H1 (cell line): ENCODE measurements at regions not wholly inside any gene's neighbourhood (a gene's known extent, or its start where the extent isn't known, plus 50 kb on each side); places are given as distances from the start of the nearest gene placed in this dataset.

ENCODE experiments used
- CHD2 ChIP-seq: IDR thresholded peaks from 2 replicates; pipeline ENCODE4 v1.6.1; 2012; ENCODE audit warnings: low read length, improper control_type of control experiment
- EP300 ChIP-seq, 2 experiments: IDR thresholded peaks; 1 replicate in 1 of 2; 2 replicates in 1 of 2; pipeline ENCODE4 v1.6.1; 2011 to 2012; ENCODE audit warnings: low read depth in 2 of 2, low read length in 2 of 2, mild to moderate bottlenecking in 2 of 2, borderline replicate concordance in 1 of 2, inconsistent platforms in 1 of 2, moderate library complexity in 1 of 2
- EZH2 ChIP-seq: fragments of 200-600 bp; sonication (generic); IDR thresholded peaks from 2 replicates; pipeline ENCODE4 v1.7.1; 2012; ENCODE audit warnings: low read depth, mild to moderate bottlenecking, moderate library complexity, low read length, inconsistent platforms; ENCODE audit not compliant: severe bottlenecking
- JUND ChIP-seq: IDR thresholded peaks from 2 replicates; pipeline ENCODE4 v1.6.1; 2011; ENCODE audit warnings: mild to moderate bottlenecking, improper control_type of control experiment, low read length
- MAFK ChIP-seq: IDR thresholded peaks from 2 replicates; pipeline ENCODE4 v1.6.1; 2012; ENCODE audit warnings: low read depth, mild to moderate bottlenecking, improper control_type of control experiment, low read length
- POLR2A ChIP-seq, 2 experiments: IDR thresholded peaks; 1 replicate in 1 of 2; 2 replicates in 1 of 2; pipeline ENCODE4 v1.6.1; 2011; ENCODE audit warnings: low read depth in 2 of 2, low read length in 2 of 2, mild to moderate bottlenecking in 2 of 2; ENCODE audit errors: control extremely low read depth in 1 of 2
- POLR2AphosphoS5 ChIP-seq: IDR thresholded peaks from 2 replicates; pipeline ENCODE4 v1.6.1; 2011; ENCODE audit warnings: low read depth, low read length
- SIX5 ChIP-seq: IDR thresholded peaks from 2 replicates; pipeline ENCODE4 v1.6.1; 2011; ENCODE audit warnings: mild to moderate bottlenecking, low read depth, low read length
- SP1 ChIP-seq: IDR thresholded peaks from 2 replicates; pipeline ENCODE4 v1.6.1; 2011; ENCODE audit warnings: low read depth, low read length
- SP4 ChIP-seq: IDR thresholded peaks from 2 replicates; pipeline ENCODE4 v1.6.1; 2012; ENCODE audit warnings: low read length, inconsistent platforms
- TF ChIP-seq, protein P1 (sequence below), 3 experiments: IDR thresholded peaks; 1 replicate in 2 of 3; 2 replicates in 1 of 3; pipeline versions ENCODE4 v1.5.1 to v1.6.1; 2011; ENCODE audit warnings: low read length in 3 of 3, mild to moderate bottlenecking in 3 of 3, inconsistent platforms in 2 of 3, low read depth in 1 of 3, moderate library complexity in 1 of 3; ENCODE audit not compliant: insufficient read depth in 1 of 3; ENCODE audit errors: control extremely low read depth in 1 of 3
- TF ChIP-seq, protein P2 (sequence below): IDR thresholded peaks from 2 replicates; pipeline ENCODE4 v1.6.1; 2012; ENCODE audit warnings: low read length, inconsistent platforms
- TF ChIP-seq, protein P3 (sequence below): IDR thresholded peaks from 2 replicates; pipeline ENCODE4 v1.6.1; 2011; ENCODE audit warnings: low read length, improper control_type of control experiment

DNA sequence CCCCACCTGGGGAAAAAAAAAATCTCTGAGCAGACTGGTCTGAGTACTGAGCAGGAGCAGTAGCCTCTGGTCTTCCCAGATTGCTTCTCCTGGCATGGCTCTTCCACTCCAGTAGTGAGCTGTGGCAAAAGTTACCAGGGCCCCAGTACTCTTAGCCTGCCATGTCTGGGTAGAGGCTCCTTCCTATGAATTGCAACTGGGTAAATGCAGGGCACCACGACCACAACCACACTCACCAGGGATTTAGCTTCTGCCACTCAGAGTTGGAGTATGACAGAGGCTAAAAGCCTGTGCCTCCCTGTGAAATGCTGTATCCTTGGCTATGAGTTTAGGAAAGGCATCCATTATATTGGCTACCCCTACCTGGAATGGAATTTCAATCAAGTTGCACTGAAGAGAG lies 67.9 kb upstream of the CCDC54 start:
- TF ChIP-seq CHD2 (no peak), MAFK (no peak), POLR2A (IDR thresholded peaks at IDR 0.05; ENCODE audit: control extremely low read depth in 1 of 2, low read depth in 2 of 2, low read length in 2 of 2) (no peak), EZH2 (no peak), EP300 (IDR thresholded peaks at IDR 0.05; ENCODE audit: borderline replicate concordance in 1 of 2, low read depth in 2 of 2, low read length in 2 of 2) (no peak), SP4 (no peak), SP1 (no peak), POLR2AphosphoS5 (no peak), JUND (no peak), SIX5 (no peak)
- TF ChIP-seq, protein P1, sequence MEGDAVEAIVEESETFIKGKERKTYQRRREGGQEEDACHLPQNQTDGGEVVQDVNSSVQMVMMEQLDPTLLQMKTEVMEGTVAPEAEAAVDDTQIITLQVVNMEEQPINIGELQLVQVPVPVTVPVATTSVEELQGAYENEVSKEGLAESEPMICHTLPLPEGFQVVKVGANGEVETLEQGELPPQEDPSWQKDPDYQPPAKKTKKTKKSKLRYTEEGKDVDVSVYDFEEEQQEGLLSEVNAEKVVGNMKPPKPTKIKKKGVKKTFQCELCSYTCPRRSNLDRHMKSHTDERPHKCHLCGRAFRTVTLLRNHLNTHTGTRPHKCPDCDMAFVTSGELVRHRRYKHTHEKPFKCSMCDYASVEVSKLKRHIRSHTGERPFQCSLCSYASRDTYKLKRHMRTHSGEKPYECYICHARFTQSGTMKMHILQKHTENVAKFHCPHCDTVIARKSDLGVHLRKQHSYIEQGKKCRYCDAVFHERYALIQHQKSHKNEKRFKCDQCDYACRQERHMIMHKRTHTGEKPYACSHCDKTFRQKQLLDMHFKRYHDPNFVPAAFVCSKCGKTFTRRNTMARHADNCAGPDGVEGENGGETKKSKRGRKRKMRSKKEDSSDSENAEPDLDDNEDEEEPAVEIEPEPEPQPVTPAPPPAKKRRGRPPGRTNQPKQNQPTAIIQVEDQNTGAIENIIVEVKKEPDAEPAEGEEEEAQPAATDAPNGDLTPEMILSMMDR (IDR thresholded peaks at IDR 0.05; ENCODE audit: control extremely low read depth in 1 of 3, insufficient read depth in 1 of 3, low read depth in 1 of 3, low read length in 3 of 3) = no peak
- TF ChIP-seq, protein P2, sequence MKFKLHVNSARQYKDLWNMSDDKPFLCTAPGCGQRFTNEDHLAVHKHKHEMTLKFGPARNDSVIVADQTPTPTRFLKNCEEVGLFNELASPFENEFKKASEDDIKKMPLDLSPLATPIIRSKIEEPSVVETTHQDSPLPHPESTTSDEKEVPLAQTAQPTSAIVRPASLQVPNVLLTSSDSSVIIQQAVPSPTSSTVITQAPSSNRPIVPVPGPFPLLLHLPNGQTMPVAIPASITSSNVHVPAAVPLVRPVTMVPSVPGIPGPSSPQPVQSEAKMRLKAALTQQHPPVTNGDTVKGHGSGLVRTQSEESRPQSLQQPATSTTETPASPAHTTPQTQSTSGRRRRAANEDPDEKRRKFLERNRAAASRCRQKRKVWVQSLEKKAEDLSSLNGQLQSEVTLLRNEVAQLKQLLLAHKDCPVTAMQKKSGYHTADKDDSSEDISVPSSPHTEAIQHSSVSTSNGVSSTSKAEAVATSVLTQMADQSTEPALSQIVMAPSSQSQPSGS = no peak
- TF ChIP-seq, protein P3, sequence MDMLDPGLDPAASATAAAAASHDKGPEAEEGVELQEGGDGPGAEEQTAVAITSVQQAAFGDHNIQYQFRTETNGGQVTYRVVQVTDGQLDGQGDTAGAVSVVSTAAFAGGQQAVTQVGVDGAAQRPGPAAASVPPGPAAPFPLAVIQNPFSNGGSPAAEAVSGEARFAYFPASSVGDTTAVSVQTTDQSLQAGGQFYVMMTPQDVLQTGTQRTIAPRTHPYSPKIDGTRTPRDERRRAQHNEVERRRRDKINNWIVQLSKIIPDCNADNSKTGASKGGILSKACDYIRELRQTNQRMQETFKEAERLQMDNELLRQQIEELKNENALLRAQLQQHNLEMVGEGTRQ = no peak
